ENCODE measurements at regions not wholly inside any gene's neighbourhood (a gene's known extent, or its start where the extent isn't known, plus 50 kb on each side); places are given as distances from the start of the nearest gene placed in this dataset.
"Not testable (repeated sequence)": the region's sequence is repeated elsewhere in the genome, so short reads cannot be mapped to it uniquely, and the experiment has no call there.

GRCh38 chr16:60641067-60641665 lies 1395.1 kb downstream of the CDH8 start:
- no peak for DNase-seq
- no peaks in the 10 kb centered on the region for H3K4me1 Mint-ChIP-seq
- ChIA-PET POLR2A (no interaction called here), CTCF (no interaction called here)
- no peak for ATAC-seq (ENCODE audit: low read depth)
- no peak for TF ChIP-seq CTCF (IDR thresholded peaks at IDR 0.05)
- no peak overlapping the region for H3K27ac Mint-ChIP-seq
- no peaks in the 10 kb centered on the region for H3K27me3 Mint-ChIP-seq
- intact Hi-C loops (cut with micrococcal nuclease), result no loop called here
- H3K9me3 Mint-ChIP-seq, result peaks cover 5% of the 10 kb centered on the region
- no peak overlapping the region for H3K4me3 Mint-ChIP-seq
- H3K36me3 Mint-ChIP-seq (ENCODE audit: low read depth), result no peaks in the 10 kb centered on the region

- DNase-seq (no peak), ATAC-seq (ENCODE audit: low read depth) (no peak)
- ChIA-PET CTCF (no interaction called here), POLR2A (no interaction called here)
- Mint-ChIP-seq H3K4me3 (no peak overlapping the region), H3K36me3 (ENCODE audit: low read depth) (no peaks in the 10 kb centered on the region), H3K4me1 (no peaks in the 10 kb centered on the region), H3K9me3 (peaks cover 5% of the 10 kb centered on the region), H3K27me3 (no peaks in the 10 kb centered on the region), H3K27ac (no peak overlapping the region)
- intact Hi-C loops (cut with micrococcal nuclease), result no loop called here
- no peak for TF ChIP-seq CTCF (IDR thresholded peaks at IDR 0.05)
Measured at GRCh38 chr16:60640038-60640437, 1396.2 kb downstream of the CDH8 start.

- H3K27ac Mint-ChIP-seq; H3K27me3 Mint-ChIP-seq; H3K36me3 Mint-ChIP-seq (ENCODE audit: low read depth); H3K4me3 Mint-ChIP-seq; H3K4me1 Mint-ChIP-seq; intact Hi-C loops (cut with micrococcal nuclease); ATAC-seq (ENCODE audit: low read depth); CTCF ChIA-PET; POLR2A ChIA-PET; DNase-seq: not testable (repeated sequence)
- peaks cover 10% of the 10 kb centered on the region for H3K9me3 Mint-ChIP-seq
Measured at GRCh38 chr16:60636636-60637035, 1399.6 kb downstream of the CDH8 start.

- no peaks in the 10 kb centered on the region for H3K27me3 Mint-ChIP-seq
- peaks cover 10% of the 10 kb centered on the region for H3K9me3 Mint-ChIP-seq
- ChIA-PET CTCF (no interaction called here), POLR2A (no interaction called here)
- intact Hi-C loops (cut with micrococcal nuclease), result no loop called here
- no peak overlapping the region for H3K27ac Mint-ChIP-seq
- no peak for TF ChIP-seq CTCF (IDR thresholded peaks at IDR 0.05)
- H3K36me3 Mint-ChIP-seq (ENCODE audit: low read depth), result no peaks in the 10 kb centered on the region
- no peak overlapping the region for H3K4me3 Mint-ChIP-seq
- DNase-seq, result no peak
- no peak for ATAC-seq (ENCODE audit: low read depth)
- no peaks in the 10 kb centered on the region for H3K4me1 Mint-ChIP-seq
Measured at GRCh38 chr16:60636117-60636516, 1400.1 kb downstream of the CDH8 start.

- Mint-ChIP-seq H3K9me3 (peaks cover 9% of the 10 kb centered on the region), H3K36me3 (ENCODE audit: low read depth) (no peaks in the 10 kb centered on the region), H3K27ac (no peak overlapping the region), H3K27me3 (no peaks in the 10 kb centered on the region), H3K4me1 (no peaks in the 10 kb centered on the region), H3K4me3 (no peak overlapping the region)
- POLR2A ChIA-PET, result no interaction called here
- TF ChIP-seq CTCF (IDR thresholded peaks at IDR 0.05), result no peak
- CTCF ChIA-PET, result no interaction called here
- intact Hi-C loops (cut with micrococcal nuclease), result no loop called here
- DNase-seq (no peak), ATAC-seq (ENCODE audit: low read depth) (no peak)
Measured at GRCh38 chr16:60635548-60635947, 1400.7 kb downstream of the CDH8 start.

GRCh38 chr16:60611844-60612243 lies 1424.4 kb downstream of the CDH8 start:
- H3K4me1 Mint-ChIP-seq, result no peaks in the 10 kb centered on the region
- no peak overlapping the region for H3K4me3 Mint-ChIP-seq
- H3K27me3 Mint-ChIP-seq, result no peaks in the 10 kb centered on the region
- H3K36me3 Mint-ChIP-seq (ENCODE audit: low read depth), result no peaks in the 10 kb centered on the region
- CTCF ChIA-PET, result no interaction called here
- ATAC-seq (ENCODE audit: low read depth), result no peak
- peaks cover 5% of the 10 kb centered on the region for H3K9me3 Mint-ChIP-seq
- H3K27ac Mint-ChIP-seq, result no peak overlapping the region
- no peak for TF ChIP-seq CTCF (IDR thresholded peaks at IDR 0.05)
- no peak for DNase-seq
- intact Hi-C loops (cut with micrococcal nuclease), result no loop called here
- POLR2A ChIA-PET, result no interaction called here
